Heart left ventricle (tissue), 16 donors: ENCODE measurements at regions not wholly inside any gene's neighbourhood (a gene's known extent, or its start where the extent isn't known, plus 50 kb on each side); places are given as distances from the start of the nearest gene placed in this dataset.

Experiments used
- ATAC-seq, 4 donors: fragments of 200-7000 bp; cut with Tn5 transposase; one replicate each; pipeline ENCODE4 v1.9.1; 2020 to 2022; ENCODE audit warnings: moderate library complexity in 4 of 4, mild to moderate bottlenecking in 3 of 4, moderate number of reproducible peaks in 1 of 4
- DNase-seq, 5 donors: peaks; one replicate each; pipeline ENCODE4 v3.0.0-alpha.2; 2020
- H3K27ac ChIP-seq, 12 donors: fragments of 200-600 bp; sonication (generic) in 4 of 12; one replicate each; pipeline versions ENCODE4 v1.5.0 to v1.8.0; 2016 to 2022; ENCODE audit warnings: mild to moderate bottlenecking in 2 of 12
- H3K27me3 ChIP-seq, 9 donors: fragments of 200-600 bp; sonication (generic) in 2 of 9; one replicate each; pipeline versions ENCODE4 v1.5.1 to v1.8.0; 2016 to 2022; ENCODE audit warnings: mild to moderate bottlenecking in 3 of 9
- H3K36me3 ChIP-seq, 9 donors: fragments of 200-600 bp; sonication (generic) in 2 of 9; one replicate each; pipeline versions ENCODE4 v1.5.0 to v1.8.0; 2018 to 2022; ENCODE audit warnings: mild to moderate bottlenecking in 2 of 9
- H3K4me1 ChIP-seq, 12 donors: fragments of 200-600 bp; sonication (generic) in 4 of 12; one replicate each; pipeline versions ENCODE4 v1.5.0 to v1.8.0; 2016 to 2022; ENCODE audit warnings: mild to moderate bottlenecking in 3 of 12
- H3K4me3 ChIP-seq, 12 donors: fragments of 200-600 bp; sonication (generic) in 4 of 12; one replicate each; pipeline versions ENCODE4 v1.5.0 to v1.8.0; 2017 to 2022; ENCODE audit warnings: mild to moderate bottlenecking in 9 of 12, moderate library complexity in 4 of 12
- H3K9me3 ChIP-seq, 12 donors: fragments of 200-600 bp; sonication (generic) in 4 of 12; one replicate each; pipeline versions ENCODE4 v1.5.0 to v1.8.0; 2016 to 2022; ENCODE audit warnings: mild to moderate bottlenecking in 1 of 12
- POLR2A ChIP-seq, 2 donors: fragments of 450-650 bp; IDR thresholded peaks; one replicate each; pipeline ENCODE4 v1.6.1; 2017; ENCODE audit warnings: antibody characterized with exemption in 2 of 2, mild to moderate bottlenecking in 2 of 2, moderate library complexity in 2 of 2
- WGBS, 4 donors: extraction: QIAGEN DNeasy Blood & Tissue Kit in 2 of 4; methylation state at CpG; one replicate each; pipeline versions ENCODE4 v1.1.5 to v1.1.7; 2013 to 2018; 5-methylcytosine and 5-hydroxymethylcytosine counted together
- intact Hi-C, 10 donors: fragments of 100-400 bp; cut with DNase I; formaldehyde crosslinking; loops; one replicate each; pipeline versions ENCODE4 v1.11.1 to v1.14.2; 2022
- TF ChIP-seq, protein P1 (sequence below), 12 donors: fragments of 200-600 bp; sonication (generic) in 4 of 12; IDR thresholded peaks; one replicate each; pipeline versions ENCODE4 v1.5.0 to v1.8.0; 2018 to 2022; ENCODE audit warnings: antibody characterized with exemption in 12 of 12, mild to moderate bottlenecking in 5 of 12
- donor health status: ischemic (EF 13 %, LVEDD 7.1; RV severe dilation, severe dysfunction).
- donor health status: healthy with polysubstance abuse.
- donor health status: DM: no; HTN: yes; CAD: no.
- donor health status: DM: no; HTN: no; CAD: no.
- donor health status: ischemic (EF 25% LVEDD 6.9; RV normal size, moderate dysfunction).
- donor health status: ischemic (EF 25% LVEDD 5.7; RV mildly dilated, moderate dysfunction).
- donor health status: healthy.
- donor health status: DM: yes; HTN: yes; CAD: no.
- donor health status: ischemic (EF 35%, LVEDD 5.7; RV mildly dilated, moderate dysfunction).
- donor health status: nonischemic (EF 11% LVEDD 7.7; RV severe dilation, severe dysfunction).
- donor health status: DM: yes; HTN: yes; CAD: no.
- donor health status: PGD.
- donor health status: ischemic (EF 29% LVEDD 5.4; RV normal size, mild dysfunction).
- donor health status: nonischemic (EF 23%, LVEDD 6.1; RV moderate dilation, normal function).

DNA sequence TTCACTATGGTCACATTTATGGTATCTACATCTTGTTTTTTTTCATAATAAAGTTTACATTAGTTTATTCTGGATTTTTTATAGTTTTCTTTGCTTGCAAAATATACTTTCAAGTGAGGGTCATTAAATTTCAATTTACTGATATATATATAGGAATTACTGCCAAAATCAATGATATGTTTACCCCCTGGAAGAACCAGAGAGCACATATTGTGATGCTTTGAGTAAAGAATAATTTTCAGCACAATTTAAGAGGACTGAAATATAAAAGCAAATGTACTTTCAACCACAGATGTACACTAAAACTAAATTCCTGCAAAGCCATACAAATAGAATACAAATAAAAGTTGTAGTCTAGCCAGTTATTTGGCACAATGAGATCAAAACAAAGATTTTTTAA, 242.2 kb upstream of the PCDH18 start:
- Histone ChIP-seq H3K27ac (no peak overlapping the region), H3K36me3 (no peaks in the 10 kb centered on the region), H3K4me3 (no peak overlapping the region), H3K9me3 (no peaks in the 10 kb centered on the region), H3K4me1 (no peaks in the 10 kb centered on the region), H3K27me3 (no peaks in the 10 kb centered on the region)
- intact Hi-C loops: no loop called here
- DNase-seq (no peak), ATAC-seq (no peak)
- TF ChIP-seq, protein P1, sequence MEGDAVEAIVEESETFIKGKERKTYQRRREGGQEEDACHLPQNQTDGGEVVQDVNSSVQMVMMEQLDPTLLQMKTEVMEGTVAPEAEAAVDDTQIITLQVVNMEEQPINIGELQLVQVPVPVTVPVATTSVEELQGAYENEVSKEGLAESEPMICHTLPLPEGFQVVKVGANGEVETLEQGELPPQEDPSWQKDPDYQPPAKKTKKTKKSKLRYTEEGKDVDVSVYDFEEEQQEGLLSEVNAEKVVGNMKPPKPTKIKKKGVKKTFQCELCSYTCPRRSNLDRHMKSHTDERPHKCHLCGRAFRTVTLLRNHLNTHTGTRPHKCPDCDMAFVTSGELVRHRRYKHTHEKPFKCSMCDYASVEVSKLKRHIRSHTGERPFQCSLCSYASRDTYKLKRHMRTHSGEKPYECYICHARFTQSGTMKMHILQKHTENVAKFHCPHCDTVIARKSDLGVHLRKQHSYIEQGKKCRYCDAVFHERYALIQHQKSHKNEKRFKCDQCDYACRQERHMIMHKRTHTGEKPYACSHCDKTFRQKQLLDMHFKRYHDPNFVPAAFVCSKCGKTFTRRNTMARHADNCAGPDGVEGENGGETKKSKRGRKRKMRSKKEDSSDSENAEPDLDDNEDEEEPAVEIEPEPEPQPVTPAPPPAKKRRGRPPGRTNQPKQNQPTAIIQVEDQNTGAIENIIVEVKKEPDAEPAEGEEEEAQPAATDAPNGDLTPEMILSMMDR (IDR thresholded peaks at IDR 0.05): no peak
- TF ChIP-seq POLR2A (IDR thresholded peaks at IDR 0.05): no peak

DNA sequence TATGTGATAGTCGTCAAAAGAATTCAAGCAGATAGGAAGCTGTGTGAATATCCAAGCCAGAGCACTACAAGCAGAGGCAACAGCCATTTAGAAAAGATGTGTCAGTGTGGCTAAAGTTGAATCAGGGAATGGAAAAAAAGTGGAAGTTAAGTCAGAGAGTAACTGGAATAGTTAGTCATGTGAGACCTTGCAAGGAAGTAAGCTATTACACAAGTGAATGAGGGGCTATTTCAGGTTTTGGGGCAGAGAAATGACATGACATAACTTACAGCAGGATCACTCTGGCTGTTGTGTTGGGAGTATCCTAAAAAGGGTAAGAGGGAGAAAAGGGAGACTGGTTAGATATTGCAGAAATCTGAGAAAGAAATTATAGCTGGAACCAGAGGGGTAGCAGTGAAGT, 236.6 kb upstream of the PCDH18 start:
- TF ChIP-seq, protein P1 (IDR thresholded peaks at IDR 0.05): no peak
- no peak for TF ChIP-seq POLR2A (IDR thresholded peaks at IDR 0.05)
- no peaks in the 10 kb centered on the region for H3K9me3 ChIP-seq
- WGBS, 4 donors: 63 to 72% (median 64%) methylated on average over 1 of the region's 1 CpG
- H3K27me3 ChIP-seq: no peaks in the 10 kb centered on the region
- no peak overlapping the region for H3K4me3 ChIP-seq
- no peak for ATAC-seq
- no peak for DNase-seq
- intact Hi-C loops: no loop called here
- no peaks in the 10 kb centered on the region for H3K36me3 ChIP-seq
- H3K4me1 ChIP-seq: no peaks in the 10 kb centered on the region
- H3K27ac ChIP-seq: no peak overlapping the region

DNA sequence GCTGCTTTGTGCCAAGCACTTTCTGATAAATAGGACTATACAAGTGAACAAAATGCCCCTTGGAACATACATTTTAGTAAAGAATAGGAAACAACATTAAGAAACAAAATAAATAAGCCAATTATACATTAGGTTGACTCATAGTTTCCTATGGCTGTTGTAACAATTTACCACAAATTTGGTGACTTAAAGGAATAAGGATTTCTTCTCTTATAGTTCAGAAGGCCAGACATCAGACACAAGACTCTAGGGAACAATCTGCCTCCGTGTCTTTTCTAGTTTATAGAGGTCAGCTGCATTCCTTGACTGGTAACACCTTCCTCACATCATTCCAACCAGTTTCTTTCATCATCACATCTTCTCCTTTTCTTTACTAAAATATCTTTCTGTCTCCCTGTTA, 235.9 kb upstream of the PCDH18 start:
- no peak for DNase-seq
- no peaks in the 10 kb centered on the region for H3K36me3 ChIP-seq
- WGBS, 4 donors: 30 to 50% (median 47%) methylated on average over 1 of the region's 1 CpG
- no peaks in the 10 kb centered on the region for H3K9me3 ChIP-seq
- TF ChIP-seq POLR2A (IDR thresholded peaks at IDR 0.05): no peak
- TF ChIP-seq, protein P1 (IDR thresholded peaks at IDR 0.05): no peak
- H3K27me3 ChIP-seq: no peaks in the 10 kb centered on the region
- H3K27ac ChIP-seq: no peak overlapping the region
- intact Hi-C loops: no loop called here
- no peaks in the 10 kb centered on the region for H3K4me1 ChIP-seq
- ATAC-seq: no peak
- no peak overlapping the region for H3K4me3 ChIP-seq

DNA sequence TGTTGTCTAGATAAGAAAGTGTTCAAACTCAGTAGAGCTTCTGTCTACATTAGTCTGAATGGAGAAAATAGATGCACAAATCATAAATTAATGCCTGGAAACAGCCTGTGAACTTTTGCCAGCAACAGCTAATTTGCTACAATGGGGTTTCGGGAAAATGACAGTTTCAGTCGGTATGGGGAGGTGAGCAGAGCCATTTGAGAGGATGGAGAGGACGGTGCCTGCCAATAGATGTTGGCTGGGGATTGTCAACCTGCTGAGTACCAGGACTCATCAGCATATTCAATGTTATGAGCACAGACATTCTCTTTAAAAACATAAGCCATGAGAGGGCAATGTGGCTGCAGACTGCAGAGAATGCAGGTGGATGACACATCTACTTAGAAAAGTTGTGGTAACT, 230.3 kb upstream of the PCDH18 start:
- Histone ChIP-seq H3K27ac (no peak overlapping the region), H3K36me3 (no peaks in the 10 kb centered on the region), H3K27me3 (no peaks in the 10 kb centered on the region), H3K4me1 (no peaks in the 10 kb centered on the region), H3K9me3 (no peaks in the 10 kb centered on the region), H3K4me3 (no peak overlapping the region)
- DNase-seq (no peak), ATAC-seq (no peak)
- TF ChIP-seq, protein P1 (IDR thresholded peaks at IDR 0.05): no peak
- TF ChIP-seq POLR2A (IDR thresholded peaks at IDR 0.05): no peak
- 55 to 88% (median 79%) methylated on average over 3 of the region's 3 CpGs for WGBS, 4 donors
- intact Hi-C loops: no loop called here
